HepG2 (cell line): ENCODE measurements at regions not wholly inside any gene's neighbourhood (a gene's known extent, or its start where the extent isn't known, plus 50 kb on each side); places are given as distances from the start of the nearest gene placed in this dataset.

ENCODE experiments used
- ATAC-seq: fragments of 200-7000 bp; cut with Tn5 transposase; 3 replicates; pipeline ENCODE4 v1.9.1; 2020; ENCODE audit warnings: mild to moderate bottlenecking, moderate library complexity
- BruUV-seq: library from RNA; stranded (reverse); fragments of 400-500 nt; replicated peaks from 2 replicates; lab custom pipeline; 2021; lab: Mats Ljungman, UMichigan
- CTCF ChIA-PET: fragments of 300-600 bp; formaldehyde crosslinking; extraction: SDS; loops from one replicate; lab custom pipeline; 2021; ENCODE audit warnings: low total read pairs, inconsistent platforms, low intra/inter-chr PET ratio; lab: Yijun Ruan, JAX
- POLR2A ChIA-PET: fragments of 350-600 bp; sonication (Branson Sonifier 250); formaldehyde crosslinking; loops from one replicate; lab custom pipeline; 2020; ENCODE audit warnings: antibody characterized with exemption, inconsistent platforms; lab: Yijun Ruan, JAX
- DNase-seq: peaks from one replicate; pipeline ENCODE4 v3.0.0-alpha.2; 2015; ENCODE audit warnings: low spot score
- FAIRE-seq: peaks from 3 replicates; lab custom pipeline; 2011; peaks lifted over from hg19 to GRCh38; lab: Jason Lieb, UNC
- H2AFZ ChIP-seq: one replicate; pipeline ENCODE4 v1.6.1; 2011; ENCODE audit warnings: low read length, inconsistent platforms
- H3K27ac ChIP-seq: fragments of 300-600 bp; 3 replicates; pipeline ENCODE4 v1.8.0; 2011; ENCODE audit warnings: mixed run types, mild to moderate bottlenecking, mixed read lengths, low read length, inconsistent platforms; ENCODE audit not compliant: insufficient read depth; ENCODE audit errors: extremely low read length
- H3K27me3 ChIP-seq, 2 experiments: fragments of 200-600 bp in 1 of 2; 2 replicates in 1 of 2; 3 replicates in 1 of 2; pipeline versions ENCODE4 v1.6.0 to v1.8.0; 2011; ENCODE audit warnings: low read length in 2 of 2, mild to moderate bottlenecking in 2 of 2, moderate library complexity in 2 of 2, inconsistent platforms in 1 of 2; ENCODE audit not compliant: insufficient read depth in 2 of 2, control insufficient read depth in 1 of 2
- H3K36me3 ChIP-seq, 2 experiments: fragments of 200-600 bp in 1 of 2; replicated peaks in 1 of 2; 2 replicates in 1 of 2; 3 replicates in 1 of 2; pipeline versions ENCODE4 v1.5.1 to v1.8.0; 2011; ENCODE audit warnings: low read length in 2 of 2, inconsistent platforms in 1 of 2; ENCODE audit not compliant: insufficient read depth in 2 of 2, control insufficient read depth in 1 of 2
- H3K4me1 ChIP-seq: 2 replicates; pipeline ENCODE4 v1.5.1; 2012; ENCODE audit warnings: low read length, inconsistent platforms; ENCODE audit not compliant: insufficient read depth
- H3K4me2 ChIP-seq: 2 replicates; pipeline ENCODE4 v1.6.0; 2011; ENCODE audit warnings: low read depth, low read length, inconsistent platforms
- H3K4me3 ChIP-seq, 3 experiments: fragments of 200-600 bp in 1 of 3; sonication (generic), shearing (Covaris generic) in 1 of 3; replicated peaks in 1 of 3; 2 replicates each; pipeline ENCODE4 v1.5.1; 2011 to 2016; ENCODE audit warnings: low read length in 3 of 3, inconsistent platforms in 2 of 3, low read depth in 2 of 3, mild to moderate bottlenecking in 2 of 3, control low read depth in 1 of 3, mixed read lengths in 1 of 3; ENCODE audit not compliant: insufficient read depth in 1 of 3
- H3K79me2 ChIP-seq: one replicate; pipeline ENCODE4 v1.6.1; 2011; ENCODE audit warnings: low read length, inconsistent platforms; ENCODE audit not compliant: insufficient read depth
- H3K9ac ChIP-seq: 2 replicates; pipeline ENCODE4 v1.6.0; 2011; ENCODE audit warnings: mild to moderate bottlenecking, low read depth, low read length, inconsistent platforms; ENCODE audit not compliant: insufficient read depth
- H3K9me3 ChIP-seq: 2 replicates; pipeline ENCODE4 v1.5.1; 2012; ENCODE audit warnings: mild to moderate bottlenecking, low read length
- H4K20me1 ChIP-seq: 2 replicates; pipeline ENCODE4 v1.6.0; 2011; ENCODE audit warnings: inconsistent platforms, mild to moderate bottlenecking, low read length, moderate library complexity; ENCODE audit not compliant: insufficient read depth
- ARID3A ChIP-seq: IDR thresholded peaks from 2 replicates; pipeline ENCODE4 v1.6.1; 2012; ENCODE audit warnings: low read depth, low read length, improper control_type of control experiment
- DMAP1 ChIP-seq: IDR thresholded peaks from 2 replicates; pipeline ENCODE4 v1.6.1; 2016
- HNRNPH1 ChIP-seq: fragments of 200-400 bp; formaldehyde crosslinking; optimal IDR thresholded peaks from 2 replicates; pipeline ENCODE3; 2017; ENCODE audit warnings: mild to moderate bottlenecking, low read depth, low read length
- IRF2 ChIP-seq: IDR thresholded peaks from 2 replicates; pipeline ENCODE4 v1.6.1; 2018; ENCODE audit warnings: missing genetic modification reagents, missing compliant biosample characterization
- MXD3 ChIP-seq: IDR thresholded peaks from 2 replicates; pipeline ENCODE4 v1.6.1; 2016; ENCODE audit warnings: mild to moderate bottlenecking, missing biosample characterization, missing genetic modification reagents
- NFIB ChIP-seq: sonication (generic); formaldehyde crosslinking; IDR thresholded peaks from 2 replicates; pipeline ENCODE4 v1.9.0; 2021; ENCODE audit warnings: missing genetic modification reagents, mild to moderate bottlenecking, borderline replicate concordance
- PRDM15 ChIP-seq: sonication (generic); formaldehyde crosslinking; IDR thresholded peaks from 2 replicates; pipeline ENCODE4 v1.4.0; 2020; ENCODE audit warnings: missing genetic modification reagents
- SALL1 ChIP-seq: sonication (generic); formaldehyde crosslinking; IDR thresholded peaks from 2 replicates; pipeline ENCODE4 v1.8.0; 2022; ENCODE audit warnings: mild to moderate bottlenecking, missing genetic modification reagents
- TRAFD1 ChIP-seq: sonication (generic); formaldehyde crosslinking; IDR thresholded peaks from 2 replicates; pipeline ENCODE4 v1.5.1; 2020; ENCODE audit warnings: missing genetic modification reagents, mild to moderate bottlenecking, borderline replicate concordance
- ZFP36L1 ChIP-seq: sonication (generic); formaldehyde crosslinking; IDR thresholded peaks from 2 replicates; pipeline ENCODE4 v1.8.0; 2022; ENCODE audit warnings: mild to moderate bottlenecking, missing genetic modification reagents, moderate library complexity
- ZNF362 ChIP-seq: sonication (generic); formaldehyde crosslinking; IDR thresholded peaks from 2 replicates; pipeline ENCODE4 v1.4.0; 2020; ENCODE audit warnings: missing genetic modification reagents, mild to moderate bottlenecking, borderline replicate concordance
- ZNF724P ChIP-seq: sonication (generic); formaldehyde crosslinking; IDR thresholded peaks from 2 replicates; pipeline ENCODE4 v1.8.0; 2022; ENCODE audit warnings: missing genetic modification reagents, borderline replicate concordance
- ZNF883 ChIP-seq: sonication (generic); formaldehyde crosslinking; IDR thresholded peaks from 2 replicates; pipeline ENCODE4 v1.5.1; 2020; ENCODE audit warnings: mild to moderate bottlenecking, missing genetic modification reagents; ENCODE audit errors: not compliant biosample characterization
- ZSCAN9 ChIP-seq: IDR thresholded peaks from 2 replicates; pipeline ENCODE4 v1.6.1; 2016; ENCODE audit warnings: borderline replicate concordance
- WGBS: methylation state at CpG from one replicate; pipeline ENCODE4 v1.1.6; 2017; ENCODE audit warnings: low lambda C conversion rate; 5-methylcytosine and 5-hydroxymethylcytosine counted together
- in situ Hi-C: cut with HindIII; loops from 2 replicates; pipeline ENCODE4 v1.10.0; 2017; ENCODE audit warnings: low pct_unique_long_range_greater_than_20kb; ENCODE audit not compliant: extremely low pct_ligation_motif_present
- intact Hi-C: fragments of 100-400 bp; cut with micrococcal nuclease; formaldehyde crosslinking; loops from one replicate; pipeline ENCODE4 v1.10.0; 2022; ENCODE audit not compliant: unreplicated experiment

GRCh38 chr4:89363786-89364185, 56.2 kb upstream of the GPRIN3 start (continued):
- TF ChIP-seq ZFP36L1 (CRISPR knock-in tag) = no peak
- no peak for TF ChIP-seq TRAFD1 (CRISPR knock-in tag)
- no peak for TF ChIP-seq ARID3A
- TF ChIP-seq ZNF883 (CRISPR knock-in tag) = no peak
- TF ChIP-seq, all 625 proteins: peak for 0

GRCh38 chr4:89358935-89359638, 51.5 kb upstream of the GPRIN3 start:
- no peak for DNase-seq
- POLR2A ChIA-PET = no interaction called here
- TF ChIP-seq HNRNPH1 = no peak
- no peak for TF ChIP-seq ZSCAN9
- no peak for TF ChIP-seq ZNF362 (CRISPR knock-in tag)
- TF ChIP-seq DMAP1 = no peak
- no peak for TF ChIP-seq SALL1 (CRISPR knock-in tag)
- no peak for TF ChIP-seq ZNF724P
- TF ChIP-seq MXD3 (CRISPR knock-in tag) = no peak
- TF ChIP-seq NFIB (CRISPR knock-in tag) = no peak
- TF ChIP-seq PRDM15 = no peak
- TF ChIP-seq IRF2 (CRISPR knock-in tag) = no peak

More at GRCh38 chr4:89358935-89359638, 51.5 kb upstream of the GPRIN3 start:
- Histone ChIP-seq H3K79me2 (no peaks in the 10 kb centered on the region), H3K9me3 (no peaks in the 10 kb centered on the region), H3K27me3 (no peaks in the 10 kb centered on the region), H3K27ac (no peak overlapping the region), H4K20me1 (no peaks in the 10 kb centered on the region), H3K4me3 (no peak overlapping the region), H3K9ac (no peak overlapping the region), H3K4me1 (no peaks in the 10 kb centered on the region), H3K4me2 (no peak overlapping the region), H3K36me3 (no peaks in the 10 kb centered on the region), H2AFZ (no peak overlapping the region)
- FAIRE-seq (no peak), ATAC-seq (no peak)
- no TSS peak for BruUV-seq
- CTCF ChIA-PET = no interaction called here
- in situ Hi-C loops = no loop called here
- intact Hi-C loops = no loop called here
- WGBS = 18% methylated on average over 9 of the region's 9 CpGs
